ENCODE measurements at regions not wholly inside any gene's neighbourhood (a gene's known extent, or its start where the extent isn't known, plus 50 kb on each side); places are given as distances from the start of the nearest gene placed in this dataset.

GRCh38 chr11:95494167-95494566, 263.2 kb upstream of the SESN3 start:
- no peak for TF ChIP-seq CTCF (IDR thresholded peaks at IDR 0.05; ENCODE audit: extremely low read depth in 1 of 2, insufficient read depth in 1 of 2, low read depth in 1 of 2, low read length in 2 of 2)
- TF ChIP-seq JUN (IDR thresholded peaks at IDR 0.05; ENCODE audit: borderline replicate concordance, insufficient read depth, insufficient read length, low read depth) = no peak
- no peak for TF ChIP-seq POLR2AphosphoS5 (IDR thresholded peaks at IDR 0.05; ENCODE audit: insufficient read depth, low read depth, low read length)
- no peak for TF ChIP-seq POLR2A (IDR thresholded peaks at IDR 0.05; ENCODE audit: low read depth, low read length)

All from endothelial cell of umbilical vein (primary cell).